T-cell (primary cell): ENCODE measurements at regions not wholly inside any gene's neighbourhood (a gene's known extent, or its start where the extent isn't known, plus 50 kb on each side); places are given as distances from the start of the nearest gene placed in this dataset.

Experiments used
- ATAC-seq, 4 experiments: fragments of 200-7000 bp in 3 of 4; fragments of 150-1000 bp in 1 of 4; cut with Tn5 transposase; replicated peaks in 1 of 4; 1 replicate in 3 of 4; 2 replicates in 1 of 4; pipeline ENCODE4 v1.10.0; 2021; ENCODE audit warnings: moderate library complexity in 3 of 4, mild to moderate bottlenecking in 2 of 4, moderate number of reproducible peaks in 1 of 4
- CTCF ChIA-PET, 2 donors: fragments of 300-600 bp; sonication (Branson Sonifier 250); formaldehyde crosslinking; loops; one replicate each; lab custom pipeline; 2022; ENCODE audit warnings: antibody characterized with exemption in 2 of 2; lab: Charles Lee
- POLR2A ChIA-PET, 2 donors: fragments of 300-600 bp; sonication (Branson Sonifier 250); formaldehyde crosslinking; loops; one replicate each; lab custom pipeline; 2022; ENCODE audit warnings: antibody characterized with exemption in 2 of 2; lab: Charles Lee
- DNase-seq, 35 experiments: peaks; one replicate each; pipeline versions ENCODE4 v3.0.0 to v3.0.0-alpha.2; 2013 to 2023
- H3K27ac ChIP-seq: one replicate; pipeline ENCODE4 v1.5.1; 2013; ENCODE audit warnings: low read length
- H3K27me3 ChIP-seq, 2 experiments: replicated peaks in 1 of 2; 1 replicate in 1 of 2; 2 replicates in 1 of 2; pipeline versions ENCODE4 v1.6.1 to v1.7.0; 2013; ENCODE audit warnings: low read length in 1 of 2, mixed read lengths in 1 of 2; ENCODE audit not compliant: control insufficient read depth in 2 of 2, insufficient read depth in 2 of 2; ENCODE audit errors: extremely low read depth in 1 of 2
- H3K36me3 ChIP-seq, 2 donors: 1 replicate in 1 of 2; 2 replicates in 1 of 2; pipeline versions ENCODE4 v1.6.1 to v1.7.0; 2013; ENCODE audit warnings: low read length in 1 of 2; ENCODE audit not compliant: control insufficient read depth in 2 of 2, insufficient read depth in 1 of 2; ENCODE audit errors: extremely low read depth in 1 of 2
- H3K4me1 ChIP-seq, 2 experiments: 1 replicate in 1 of 2; 2 replicates in 1 of 2; pipeline versions ENCODE4 v1.6.1 to v1.7.0; 2013; ENCODE audit warnings: low read length in 2 of 2, mixed read lengths in 1 of 2; ENCODE audit not compliant: insufficient read depth in 2 of 2, control insufficient read depth in 1 of 2; ENCODE audit errors: extremely low read depth in 1 of 2
- H3K4me3 ChIP-seq, 2 donors: 1 replicate in 1 of 2; 2 replicates in 1 of 2; pipeline versions ENCODE4 v1.5.1 to v1.7.0; 2013; ENCODE audit warnings: mild to moderate bottlenecking in 2 of 2, low read length in 1 of 2, moderate library complexity in 1 of 2; ENCODE audit not compliant: control insufficient read depth in 1 of 2; ENCODE audit errors: extremely low read depth in 1 of 2
- H3K9me3 ChIP-seq: 2 replicates; pipeline ENCODE4 v1.7.0; 2013
- H3K27ac Mint-ChIP-seq, 2 donors: one replicate each; pipeline ENCODE4 v1.8.0; 2020 to 2021; ENCODE audit warnings: mild to moderate bottlenecking in 2 of 2, mixed read lengths in 2 of 2
- H3K27me3 Mint-ChIP-seq, 2 donors: one replicate each; pipeline ENCODE4 v1.8.0; 2021 to 2022; ENCODE audit warnings: mixed read lengths in 2 of 2
- H3K36me3 Mint-ChIP-seq: one replicate; pipeline ENCODE4 v1.8.0; 2021; ENCODE audit warnings: mixed read lengths
- H3K4me1 Mint-ChIP-seq, 3 donors: one replicate each; pipeline ENCODE4 v1.8.0; 2020 to 2022; ENCODE audit warnings: mixed read lengths in 3 of 3, mild to moderate bottlenecking in 1 of 3
- H3K4me3 Mint-ChIP-seq, 3 donors: one replicate each; pipeline ENCODE4 v1.8.0; 2020 to 2022; ENCODE audit warnings: mild to moderate bottlenecking in 3 of 3, mixed read lengths in 3 of 3, moderate library complexity in 3 of 3
- H3K9me3 Mint-ChIP-seq, 3 donors: one replicate each; pipeline ENCODE4 v1.8.0; 2020 to 2022; ENCODE audit warnings: mixed read lengths in 3 of 3
- WGBS: methylation state at CpG from one replicate; pipeline ENCODE4 v1.1.5; 2013; ENCODE audit warnings: missing lambda C conversion rate; ENCODE audit not compliant: insufficient coverage; 5-methylcytosine and 5-hydroxymethylcytosine counted together

GRCh38 chr3:105158286-105158685, 208.4 kb upstream of the ALCAM start:
- ChIA-PET POLR2A (no interaction called here), CTCF (interaction anchor here in 1 of 2 donors (0.5 kb wide), 1 partner anchor 208 kb away, joined by 3 read pairs; no protein-coding TSS in a partner anchor)
- Mint-ChIP-seq H3K36me3 (no peaks in the 10 kb centered on the region), H3K27ac (no peak overlapping the region), H3K4me1 (no peaks in the 10 kb centered on the region), H3K27me3 (no peaks in the 10 kb centered on the region), H3K9me3 (no peaks in the 10 kb centered on the region), H3K4me3 (no peak overlapping the region)
- DNase-seq, result no peak
- ATAC-seq, result no peak
- H3K4me1 ChIP-seq, result no peaks in the 10 kb centered on the region
- no peak overlapping the region for H3K27ac ChIP-seq
- H3K27me3 ChIP-seq, result no peaks in the 10 kb centered on the region
- no peaks in the 10 kb centered on the region for H3K9me3 ChIP-seq
- no peak overlapping the region for H3K4me3 ChIP-seq
- H3K36me3 ChIP-seq, result no peaks in the 10 kb centered on the region

GRCh38 chr3:105162448-105162847, 204.3 kb upstream of the ALCAM start:
- H3K27ac Mint-ChIP-seq, result no peak overlapping the region
- Histone ChIP-seq H3K4me3 (no peak overlapping the region), H3K9me3 (no peaks in the 10 kb centered on the region), H3K27me3 (no peaks in the 10 kb centered on the region), H3K4me1 (no peaks in the 10 kb centered on the region), H3K36me3 (no peaks in the 10 kb centered on the region), H3K27ac (no peak overlapping the region)
- no peaks in the 10 kb centered on the region for H3K36me3 Mint-ChIP-seq
- no peaks in the 10 kb centered on the region for H3K4me1 Mint-ChIP-seq
- CTCF ChIA-PET, result no interaction called here
- no peak for DNase-seq
- no peaks in the 10 kb centered on the region for H3K27me3 Mint-ChIP-seq
- no CpG with 5 or more reads among the region's 1 CpG for WGBS
- ATAC-seq, result no peak
- POLR2A ChIA-PET, result interaction anchor here in 1 of 2 donors (0.6 kb wide), 1 partner anchor 1228 kb away, joined by 4 read pairs; no protein-coding TSS in a partner anchor
- H3K4me3 Mint-ChIP-seq, result no peak overlapping the region
- H3K9me3 Mint-ChIP-seq, result no peaks in the 10 kb centered on the region

- H3K36me3 Mint-ChIP-seq, result no peaks in the 10 kb centered on the region
- no peaks in the 10 kb centered on the region for H3K4me1 Mint-ChIP-seq
- H3K9me3 ChIP-seq, result no peaks in the 10 kb centered on the region
- no peaks in the 10 kb centered on the region for H3K27me3 Mint-ChIP-seq
- H3K9me3 Mint-ChIP-seq, result no peaks in the 10 kb centered on the region
- DNase-seq (no peak), ATAC-seq (no peak)
- no peak overlapping the region for H3K4me3 Mint-ChIP-seq
- no peaks in the 10 kb centered on the region for H3K4me1 ChIP-seq
- H3K27me3 ChIP-seq, result no peaks in the 10 kb centered on the region
- H3K36me3 ChIP-seq, result no peaks in the 10 kb centered on the region
- no peak overlapping the region for H3K4me3 ChIP-seq
- ChIA-PET POLR2A (no interaction called here), CTCF (no interaction called here)
- no CpG with 5 or more reads among the region's 1 CpG for WGBS
- no peak overlapping the region for H3K27ac ChIP-seq
- no peak overlapping the region for H3K27ac Mint-ChIP-seq
Observed at GRCh38 chr3:105166893-105167292, 199.8 kb upstream of the ALCAM start.

- Histone ChIP-seq H3K4me3 (no peak overlapping the region), H3K4me1 (no peaks in the 10 kb centered on the region), H3K27me3 (no peaks in the 10 kb centered on the region), H3K36me3 (no peaks in the 10 kb centered on the region), H3K27ac (no peak overlapping the region), H3K9me3 (no peaks in the 10 kb centered on the region)
- ChIA-PET POLR2A (no interaction called here), CTCF (no interaction called here)
- Mint-ChIP-seq H3K4me1 (no peaks in the 10 kb centered on the region), H3K27ac (no peak overlapping the region), H3K27me3 (no peaks in the 10 kb centered on the region), H3K4me3 (no peak overlapping the region), H3K9me3 (no peaks in the 10 kb centered on the region), H3K36me3 (no peaks in the 10 kb centered on the region)
- DNase-seq (no peak), ATAC-seq (no peak)
Observed at GRCh38 chr3:105170423-105170822, 196.3 kb upstream of the ALCAM start.

GRCh38 chr3:105174017-105174615, 192.6 kb upstream of the ALCAM start:
- Mint-ChIP-seq H3K36me3 (no peaks in the 10 kb centered on the region), H3K9me3 (no peaks in the 10 kb centered on the region)

GRCh38 chr3:105177576-105177975, 189.1 kb upstream of the ALCAM start:
- Mint-ChIP-seq H3K27me3 (peaks cover 2 to 3% of the 10 kb centered on the region in 2 donors), H3K9me3 (no peaks in the 10 kb centered on the region), H3K4me1 (no peaks in the 10 kb centered on the region), H3K36me3 (no peaks in the 10 kb centered on the region), H3K4me3 (no peak overlapping the region), H3K27ac (no peak overlapping the region)
- no peak overlapping the region for H3K27ac ChIP-seq
- H3K4me3 ChIP-seq, result no peak overlapping the region
- H3K27me3 ChIP-seq, result no peaks in the 10 kb centered on the region
- POLR2A ChIA-PET, result no interaction called here
- no CpG with 5 or more reads among the region's 2 CpGs for WGBS
- CTCF ChIA-PET, result no interaction called here
- no peaks in the 10 kb centered on the region for H3K9me3 ChIP-seq
- no peaks in the 10 kb centered on the region for H3K4me1 ChIP-seq
- DNase-seq, result no peak
- no peak for ATAC-seq
- no peaks in the 10 kb centered on the region for H3K36me3 ChIP-seq

More at GRCh38 chr3:105174017-105174615, 192.6 kb upstream of the ALCAM start:
- ATAC-seq, result no peak
- Histone ChIP-seq H3K4me3 (no peak overlapping the region), H3K27me3 (no peaks in the 10 kb centered on the region), H3K36me3 (no peaks in the 10 kb centered on the region), H3K4me1 (no peaks in the 10 kb centered on the region), H3K27ac (no peak overlapping the region), H3K9me3 (no peaks in the 10 kb centered on the region)
- no peak overlapping the region for H3K4me3 Mint-ChIP-seq
- H3K27me3 Mint-ChIP-seq, result peaks cover 2 to 3% of the 10 kb centered on the region in 2 donors
- H3K4me1 Mint-ChIP-seq, result no peaks in the 10 kb centered on the region
- CTCF ChIA-PET, result no interaction called here
- WGBS, result no CpG with 5 or more reads among the region's 4 CpGs
- POLR2A ChIA-PET, result no interaction called here
- H3K27ac Mint-ChIP-seq, result no peak overlapping the region
- DNase-seq, result no peak

- H3K27ac Mint-ChIP-seq, result no peak overlapping the region
- Histone ChIP-seq H3K36me3 (no peaks in the 10 kb centered on the region), H3K27me3 (no peaks in the 10 kb centered on the region), H3K4me1 (no peaks in the 10 kb centered on the region), H3K4me3 (no peak overlapping the region), H3K9me3 (no peaks in the 10 kb centered on the region), H3K27ac (no peak overlapping the region)
- peaks cover 0 to 9% (median 0%) of the 10 kb centered on the region in 3 donors for H3K9me3 Mint-ChIP-seq
- no peaks in the 10 kb centered on the region for H3K27me3 Mint-ChIP-seq
- DNase-seq (no peak), ATAC-seq (no peak)
- ChIA-PET CTCF (no interaction called here), POLR2A (no interaction called here)
- no CpG with 5 or more reads among the region's 1 CpG for WGBS
- no peaks in the 10 kb centered on the region for H3K36me3 Mint-ChIP-seq
- no peaks in the 10 kb centered on the region for H3K4me1 Mint-ChIP-seq
- H3K4me3 Mint-ChIP-seq, result no peak overlapping the region
Observed at GRCh38 chr3:105187344-105187743, 179.4 kb upstream of the ALCAM start.
